HG02588 (cell line): ENCODE measurements at regions not wholly inside any gene's neighbourhood (a gene's known extent, or its start where the extent isn't known, plus 50 kb on each side); places are given as distances from the start of the nearest gene placed in this dataset.
A peak's percentile ranks its signal among the peaks of the same experiment; 100 is the strongest.

Experiments used
- ATAC-seq: cut with Tn5 transposase; IDR thresholded peaks from one replicate; pipeline ENCODE4 v1.9.1; 2021; ENCODE audit warnings: mild to moderate bottlenecking, moderate library complexity; ENCODE audit not compliant: unreplicated experiment

GRCh38 chr1:84090447-84091245, 53.4 kb upstream of the PRKACB start:
- ATAC-seq = peak; percentile 63

DNA sequence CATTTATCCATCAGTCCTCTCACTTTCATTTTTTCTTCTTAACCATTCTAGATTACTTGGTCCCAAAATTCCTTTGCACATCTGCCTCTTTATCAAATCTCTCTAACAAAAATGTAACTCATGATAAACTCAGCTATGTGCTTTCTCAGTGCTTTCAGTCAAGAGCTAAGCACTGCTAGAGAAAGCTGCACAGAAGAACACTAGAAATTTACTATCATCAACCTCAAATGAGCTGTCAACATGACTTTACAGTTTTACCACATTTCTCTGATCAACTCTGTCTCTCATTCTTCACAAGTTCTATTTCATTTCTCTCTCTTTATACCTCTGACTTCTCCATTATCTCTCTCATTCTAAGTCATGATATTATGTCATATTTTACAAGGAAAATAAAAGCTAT, 54.2 kb upstream of the PRKACB start:
- ATAC-seq = no peak

DNA sequence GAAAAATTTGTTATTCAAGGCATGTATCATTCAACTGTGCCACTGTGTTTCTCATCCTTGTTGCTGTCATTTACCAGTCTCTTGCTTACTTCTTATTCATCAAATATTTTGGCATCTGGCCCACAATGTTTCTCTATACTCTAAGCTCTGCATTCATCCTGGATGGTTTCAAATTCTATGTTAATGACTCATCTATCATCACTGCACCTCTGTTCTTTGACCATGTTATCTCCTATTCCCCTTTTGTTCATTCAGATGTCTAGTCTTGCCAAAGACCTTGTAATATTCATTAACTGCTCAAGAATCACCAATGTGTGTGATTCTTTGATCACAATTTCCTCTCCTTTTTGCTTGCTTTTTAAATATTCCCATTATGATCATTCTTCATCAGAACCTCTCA, 54.6 kb upstream of the PRKACB start:
- no peak for ATAC-seq

GRCh38 chr1:84086616-84087015, 57.5 kb upstream of the PRKACB start:
- no peak for ATAC-seq

- ATAC-seq = no peak
Observed at GRCh38 chr1:84086189-84086588, 57.9 kb upstream of the PRKACB start.

GRCh38 chr1:84083307-84083706, 60.8 kb upstream of the PRKACB start:
- no peak for ATAC-seq

GRCh38 chr1:84078842-84079202, 65.2 kb upstream of the PRKACB start:
- no peak for ATAC-seq

GRCh38 chr1:84078108-84078841, 65.8 kb upstream of the PRKACB start:
- ATAC-seq = peak; percentile 36

DNA sequence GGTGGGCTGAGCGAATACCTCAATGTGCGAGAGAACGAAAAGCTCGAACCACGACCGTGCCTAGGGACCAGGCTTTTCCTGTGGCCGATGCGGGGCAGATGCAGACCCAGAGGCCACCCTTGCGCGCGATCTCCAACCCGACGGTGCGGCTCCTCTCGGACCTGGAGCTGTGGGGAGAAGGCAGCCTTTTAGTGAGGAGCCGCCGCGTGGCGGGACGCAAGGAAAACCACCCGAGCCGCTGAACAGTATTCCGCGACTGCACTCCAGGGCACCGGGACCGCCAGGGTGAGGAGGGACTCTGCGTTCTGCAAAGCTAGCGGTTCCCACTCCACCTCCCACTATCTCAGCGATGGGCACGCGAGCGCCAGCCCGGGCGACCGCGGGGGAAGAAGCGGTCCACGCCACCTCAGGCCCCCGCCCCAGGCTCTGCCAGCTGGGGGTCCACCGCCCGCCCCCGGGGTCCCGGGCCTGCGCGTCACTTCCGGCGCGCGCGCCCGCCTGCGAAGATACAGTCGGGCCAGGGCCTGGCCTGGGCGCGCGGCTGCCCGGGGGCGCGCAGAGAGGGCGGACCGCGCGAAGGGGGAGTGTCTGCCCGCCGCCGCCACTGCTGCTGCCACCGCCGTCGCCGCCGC, 66.5 kb upstream of the PRKACB start:
- peak; percentile 95 for ATAC-seq

DNA sequence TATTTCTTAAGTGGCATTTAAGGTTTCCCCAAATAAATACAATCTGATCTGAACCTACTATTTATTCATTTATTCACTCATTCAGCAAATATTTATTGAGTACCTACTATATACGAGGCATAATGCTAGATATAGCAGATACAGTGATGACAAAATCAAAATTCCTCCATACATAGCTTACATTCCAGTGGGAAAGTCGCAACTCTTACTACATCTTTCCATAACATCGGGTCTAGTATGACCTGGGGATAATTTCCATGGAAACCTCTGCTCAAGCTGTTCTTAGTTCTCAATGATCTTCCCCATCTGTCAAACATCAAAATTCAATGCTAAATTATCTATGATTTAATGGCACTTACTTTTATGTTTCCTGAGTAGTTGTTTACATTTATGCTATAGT, 70.8 kb upstream of the PRKACB start:
- no peak for ATAC-seq

- no peak for ATAC-seq
Observed at GRCh38 chr1:84069236-84069845, 70.4 kb upstream of the TTLL7 start.

DNA sequence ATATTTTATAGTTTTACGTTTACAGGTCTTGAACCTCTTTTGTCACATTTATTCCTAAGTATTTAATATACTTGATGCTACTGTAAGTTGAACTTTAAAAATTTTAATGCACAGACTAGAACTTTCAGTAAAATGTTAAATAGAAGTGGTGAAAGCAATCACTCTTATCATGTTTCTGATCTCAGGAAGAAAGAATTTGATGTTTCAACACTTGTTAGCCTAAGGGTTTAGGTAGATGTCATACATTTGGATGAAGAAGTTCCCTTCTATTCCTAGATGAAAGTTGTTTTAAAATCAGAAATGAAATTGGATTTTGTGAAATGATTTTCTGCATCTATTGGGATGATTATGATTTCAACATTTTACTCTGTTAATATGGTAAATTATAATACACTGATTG, 63.6 kb upstream of the TTLL7 start:
- no peak for ATAC-seq

- no peak for ATAC-seq
Observed at GRCh38 chr1:84061336-84061735, 62.4 kb upstream of the TTLL7 start.

- ATAC-seq = no peak
Observed at GRCh38 chr1:84060781-84061180, 61.8 kb upstream of the TTLL7 start.

DNA sequence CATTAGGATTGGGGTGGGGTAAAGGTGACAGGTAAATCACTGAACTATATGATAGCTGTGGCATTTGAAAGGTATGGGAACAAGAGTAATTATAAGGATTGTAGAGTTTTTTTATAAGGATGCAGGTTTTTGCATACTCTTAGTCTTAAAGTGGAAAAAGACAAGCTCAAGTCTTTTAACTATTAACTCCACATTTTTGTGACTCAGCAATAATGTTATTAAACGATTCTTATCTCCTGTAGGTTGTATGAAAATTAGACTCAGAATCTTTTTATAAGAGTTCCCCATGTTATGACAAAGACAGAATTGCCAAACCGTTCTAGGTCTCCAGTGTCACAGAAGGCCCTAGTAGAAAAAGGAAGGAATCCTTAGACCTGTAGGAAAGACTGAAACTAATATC, 49.9 kb upstream of the TTLL7 start:
- no peak for ATAC-seq
